Ovary (tissue), 7 donors: ENCODE measurements at regions not wholly inside any gene's neighbourhood (a gene's known extent, or its start where the extent isn't known, plus 50 kb on each side); places are given as distances from the start of the nearest gene placed in this dataset.
"Not testable (repeated sequence)": the region's sequence is repeated elsewhere in the genome, so short reads cannot be mapped to it uniquely, and the experiment has no call there.

ENCODE experiments used
- DNase-seq, 5 donors: peaks; one replicate each; pipeline ENCODE4 v3.0.0-alpha.2; 2019 to 2020
- H3K27ac ChIP-seq, 2 donors: fragments of 200-600 bp; one replicate each; pipeline versions ENCODE4 v1.5.1 to v1.8.0; 2019 to 2022
- H3K27me3 ChIP-seq: fragments of 200-600 bp; one replicate; pipeline ENCODE4 v1.8.0; 2022
- H3K36me3 ChIP-seq: fragments of 200-600 bp; sonication (generic); one replicate; pipeline ENCODE4 v1.5.1; 2019
- H3K4me1 ChIP-seq: one replicate; pipeline ENCODE4 v1.8.1; 2013; ENCODE audit warnings: mild to moderate bottlenecking, moderate library complexity; ENCODE audit not compliant: insufficient read depth
- H3K4me3 ChIP-seq: fragments of 200-600 bp; sonication (generic); one replicate; pipeline ENCODE4 v1.5.1; 2017
- H3K9me3 ChIP-seq, 2 donors: fragments of 200-600 bp in 1 of 2; sonication (generic) in 1 of 2; one replicate each; pipeline versions ENCODE4 v1.5.1 to v1.8.1; 2013 to 2019; ENCODE audit warnings: mild to moderate bottlenecking in 1 of 2, moderate library complexity in 1 of 2
- CTCF ChIP-seq, 3 donors: fragments of 450-650 bp in 2 of 3; fragments of 200-600 bp in 1 of 3; IDR thresholded peaks; one replicate each; pipeline versions ENCODE4 v1.5.1 to v1.8.0; 2016 to 2022; ENCODE audit warnings: antibody characterized with exemption in 3 of 3, mild to moderate bottlenecking in 1 of 3
- EP300 ChIP-seq: sonication (generic); formaldehyde crosslinking; IDR thresholded peaks from one replicate; pipeline ENCODE4 v1.6.1; 2017; ENCODE audit warnings: antibody characterized with exemption
- POLR2A ChIP-seq: fragments of 450-650 bp; IDR thresholded peaks from one replicate; pipeline ENCODE4 v1.6.1; 2017; ENCODE audit warnings: antibody characterized with exemption, mild to moderate bottlenecking, moderate library complexity
- WGBS, 3 donors: extraction: QIAGEN DNeasy Blood & Tissue Kit in 1 of 3; methylation state at CpG; one replicate each; pipeline versions ENCODE4 v1.1.5 to v1.1.7; 2013 to 2017; 5-methylcytosine and 5-hydroxymethylcytosine counted together
- intact Hi-C, 4 donors: fragments of 100-400 bp; cut with DNase I; formaldehyde crosslinking; loops; one replicate each; pipeline versions ENCODE4 v1.11.0 to v1.15.1; 2022 to 2023
- donor health status: DM: no; HTN: no; CAD: no; lungs with moderate emphysema.
- donor health status: DM: no; HTN: no; CAD: no.
- donor health status: Bipolar disorder and iron deficiency.
- donor health status: DM: no; HTN: no; CAD: no.
- donor health status: DM: yes; HTN: yes; CAD: no.

- Histone ChIP-seq H3K36me3 (no peaks in the 10 kb centered on the region), H3K9me3 (no peaks in the 10 kb centered on the region), H3K4me3 (no peak overlapping the region), H3K27ac (no peak overlapping the region), H3K27me3 (no peaks in the 10 kb centered on the region), H3K4me1 (no peaks in the 10 kb centered on the region)
- TF ChIP-seq CTCF (IDR thresholded peaks at IDR 0.05) (no peak), POLR2A (no peak), EP300 (no peak)
- DNase-seq, result no peak
- intact Hi-C loops, result no loop called here
- WGBS, 3 donors, result 73 to 74% (median 73%) methylated on average over 10 of the region's 10 CpGs
Measured at GRCh38 chrX:74117962-74118902, 185.7 kb upstream of the ZCCHC13 start.

GRCh38 chrX:74111245-74111644 lies 192.7 kb upstream of the ZCCHC13 start:
- Histone ChIP-seq H3K36me3 (no peaks in the 10 kb centered on the region), H3K4me1 (no peaks in the 10 kb centered on the region), H3K9me3 (no peaks in the 10 kb centered on the region), H3K27me3 (no peaks in the 10 kb centered on the region), H3K27ac (no peak overlapping the region), H3K4me3 (no peak overlapping the region)
- DNase-seq, result no peak
- TF ChIP-seq EP300 (no peak), POLR2A (no peak), CTCF (IDR thresholded peaks at IDR 0.05) (no peak)
- intact Hi-C loops, result no loop called here

GRCh38 chrX:74107666-74108065 lies 196.3 kb upstream of the ZCCHC13 start:
- H3K36me3 ChIP-seq, result no peaks in the 10 kb centered on the region
- H3K4me3 ChIP-seq, result no peak overlapping the region
- DNase-seq, result no peak
- H3K27me3 ChIP-seq, result no peaks in the 10 kb centered on the region
- no peaks in the 10 kb centered on the region for H3K4me1 ChIP-seq
- intact Hi-C loops, result no loop called here
- H3K9me3 ChIP-seq, result no peaks in the 10 kb centered on the region
- H3K27ac ChIP-seq, result no peak overlapping the region
- TF ChIP-seq POLR2A (no peak), CTCF (IDR thresholded peaks at IDR 0.05) (no peak), EP300 (no peak)

- Histone ChIP-seq H3K36me3 (no peaks in the 10 kb centered on the region), H3K9me3 (peaks cover 0 to 3% of the 10 kb centered on the region in 2 donors), H3K4me1 (no peaks in the 10 kb centered on the region), H3K4me3 (no peak overlapping the region), H3K27ac (no peak overlapping the region), H3K27me3 (no peaks in the 10 kb centered on the region)
- DNase-seq, result no peak
- intact Hi-C loops, result no loop called here
- 86 to 97% (median 87%) methylated on average over 2 to 3 of the region's 3 CpGs for WGBS, 3 donors
- no peak for TF ChIP-seq POLR2A
- no peak for TF ChIP-seq CTCF (IDR thresholded peaks at IDR 0.05)
- TF ChIP-seq EP300, result no peak
Measured at GRCh38 chrX:74104356-74105015, 199.5 kb upstream of the ZCCHC13 start.

GRCh38 chrX:74098407-74098806 lies 205.6 kb upstream of the ZCCHC13 start:
- WGBS, 3 donors, result 92 to 95% (median 95%) methylated on average over 27 to 31 of the region's 31 CpGs
- not testable (repeated sequence) for H3K4me1 ChIP-seq

More at GRCh38 chrX:74098407-74098806, 205.6 kb upstream of the ZCCHC13 start:
- H3K36me3 ChIP-seq, intact Hi-C loops, H3K27me3 ChIP-seq, H3K9me3 ChIP-seq, DNase-seq, H3K4me3 ChIP-seq, H3K27ac ChIP-seq: not testable (repeated sequence)
